GM23338 (cell line): ENCODE measurements at regions not wholly inside any gene's neighbourhood (a gene's known extent, or its start where the extent isn't known, plus 50 kb on each side); places are given as distances from the start of the nearest gene placed in this dataset.

Experiments used
- ATAC-seq: fragments of 200-7000 bp; cut with Tn5 transposase; 3 replicates; pipeline ENCODE4 v1.9.1; 2020
- DNase-seq: peaks from one replicate; pipeline ENCODE4 v3.0.0-alpha.2; 2015; ENCODE audit warnings: low spot score
- H2AFZ ChIP-seq: fragments of 200-600 bp; sonication (generic); 2 replicates; pipeline ENCODE4 v1.8.0; 2016; ENCODE audit warnings: antibody characterized with exemption, mild to moderate bottlenecking, moderate library complexity
- H3F3A ChIP-seq: fragments of 200-600 bp; sonication (generic); replicated peaks from 2 replicates; pipeline ENCODE4 v1.8.0; 2017; ENCODE audit warnings: antibody characterized with exemption, mixed run types, low read depth
- H3K27ac ChIP-seq: fragments of 200-600 bp; sonication (generic); 2 replicates; pipeline ENCODE4 v1.6.1; 2016; ENCODE audit warnings: low read depth
- H3K27me3 ChIP-seq: fragments of 200-600 bp; sonication (generic); 2 replicates; pipeline ENCODE4 v1.8.0; 2016; ENCODE audit warnings: mild to moderate bottlenecking, mixed run types, moderate library complexity; ENCODE audit not compliant: insufficient read depth
- H3K36me3 ChIP-seq: fragments of 200-600 bp; sonication (generic); 2 replicates; pipeline ENCODE4 v1.8.0; 2016; ENCODE audit warnings: mild to moderate bottlenecking; ENCODE audit not compliant: insufficient read depth
- H3K4me1 ChIP-seq: fragments of 200-600 bp; sonication (generic); 2 replicates; pipeline ENCODE4 v1.8.0; 2016; ENCODE audit warnings: mild to moderate bottlenecking, moderate library complexity; ENCODE audit not compliant: insufficient read depth
- H3K4me2 ChIP-seq: fragments of 200-600 bp; sonication (generic); 2 replicates; pipeline ENCODE4 v1.7.1; 2017; ENCODE audit warnings: mixed run types
- H3K4me3 ChIP-seq: fragments of 200-600 bp; sonication (generic); 2 replicates; pipeline ENCODE4 v1.6.1; 2016; ENCODE audit warnings: mixed run types
- H3K79me2 ChIP-seq: fragments of 200-600 bp; sonication (generic); replicated peaks from 2 replicates; pipeline ENCODE4 v1.8.0; 2017; ENCODE audit warnings: mild to moderate bottlenecking; ENCODE audit not compliant: insufficient read depth
- H3K9me2 ChIP-seq: fragments of 200-600 bp; sonication (generic); 2 replicates; pipeline ENCODE4 v1.8.0; 2017; ENCODE audit not compliant: insufficient read depth
- H4K20me1 ChIP-seq: fragments of 200-600 bp; sonication (generic); replicated peaks from 2 replicates; pipeline ENCODE4 v1.8.0; 2017; ENCODE audit warnings: mild to moderate bottlenecking; ENCODE audit not compliant: insufficient read depth
- H3K27ac Mint-ChIP-seq: 2 replicates; pipeline ENCODE4 v1.8.0; 2020; ENCODE audit warnings: inconsistent platforms, mild to moderate bottlenecking, moderate library complexity, mixed read lengths
- H3K27me3 Mint-ChIP-seq: 3 replicates; pipeline ENCODE4 v1.8.0; 2022; ENCODE audit warnings: low read depth, mild to moderate bottlenecking, moderate library complexity, mixed read lengths, inconsistent platforms; ENCODE audit not compliant: insufficient read depth, poor library complexity
- H3K36me3 Mint-ChIP-seq: 3 replicates; pipeline ENCODE4 v1.8.0; 2021; ENCODE audit warnings: low read depth, mild to moderate bottlenecking, inconsistent platforms, moderate library complexity, mixed read lengths
- H3K4me1 Mint-ChIP-seq: 3 replicates; pipeline ENCODE4 v1.8.0; 2020; ENCODE audit warnings: mild to moderate bottlenecking, inconsistent platforms, mixed read lengths
- H3K4me3 Mint-ChIP-seq: 3 replicates; pipeline ENCODE4 v1.8.0; 2021; ENCODE audit warnings: moderate library complexity, mild to moderate bottlenecking, inconsistent platforms, mixed read lengths
- H3K9me3 Mint-ChIP-seq: 3 replicates; pipeline ENCODE4 v1.8.0; 2020; ENCODE audit warnings: moderate library complexity, mild to moderate bottlenecking, inconsistent platforms, mixed read lengths
- CREB1 ChIP-seq: fragments of 250-450 bp; sonication (Bioruptor Pico); IDR thresholded peaks from 2 replicates; pipeline ENCODE4 v1.5.0; 2020; ENCODE audit warnings: low read depth, mild to moderate bottlenecking, moderate library complexity
- CTCF ChIP-seq, 2 experiments: fragments of 200-600 bp in 1 of 2; sonication (generic) in 1 of 2; conservative IDR thresholded peaks; 2 replicates each; pipeline versions ENCODE4 v1.5.1 to v1.6.1; 2016 to 2017; ENCODE audit warnings: antibody characterized with exemption in 2 of 2, low read depth in 2 of 2, mild to moderate bottlenecking in 2 of 2, moderate library complexity in 1 of 2
- ETS1 ChIP-seq: IDR thresholded peaks from 2 replicates; pipeline ENCODE4 v1.6.1; 2016; ENCODE audit warnings: antibody characterized with exemption
- EZH2 ChIP-seq: fragments of 200-600 bp; sonication (generic); IDR thresholded peaks from one replicate; pipeline ENCODE4 v1.8.0; 2017; ENCODE audit warnings: antibody characterized with exemption, mild to moderate bottlenecking, low read depth; ENCODE audit not compliant: unreplicated experiment
- EZH2phosphoT487 ChIP-seq: fragments of 200-600 bp; sonication (generic); IDR thresholded peaks from one replicate; pipeline ENCODE4 v1.8.1; 2018; ENCODE audit warnings: antibody characterized with exemption; ENCODE audit not compliant: unreplicated experiment
- JUNB ChIP-seq: IDR thresholded peaks from one replicate; pipeline ENCODE4 v1.6.1; 2016; ENCODE audit warnings: antibody characterized with exemption; ENCODE audit not compliant: unreplicated experiment
- NANOG ChIP-seq: IDR thresholded peaks from 2 replicates; pipeline ENCODE4 v1.6.1; 2016; ENCODE audit warnings: antibody characterized with exemption, borderline replicate concordance
- POLR2AphosphoS5 ChIP-seq: IDR thresholded peaks from 2 replicates; pipeline ENCODE4 v1.6.1; 2016; ENCODE audit warnings: antibody characterized with exemption, low read depth
- REST ChIP-seq: IDR thresholded peaks from one replicate; pipeline ENCODE4 v1.6.1; 2018; ENCODE audit warnings: antibody characterized with exemption; ENCODE audit not compliant: unreplicated experiment
- STAT1 ChIP-seq: IDR thresholded peaks from one replicate; pipeline ENCODE4 v1.6.1; 2016; ENCODE audit warnings: antibody characterized with exemption; ENCODE audit not compliant: unreplicated experiment
- ZNF114 ChIP-seq: fragments of 250-450 bp; sonication (Bioruptor Pico); IDR thresholded peaks from 2 replicates; pipeline ENCODE4 v1.5.0; 2020; ENCODE audit warnings: mild to moderate bottlenecking, moderate library complexity
- ZNF331 ChIP-seq: fragments of 250-450 bp; sonication (Bioruptor Pico); IDR thresholded peaks from 2 replicates; pipeline ENCODE4 v1.5.0; 2020; ENCODE audit warnings: low read depth, mild to moderate bottlenecking, moderate library complexity
- ZNF462 ChIP-seq: fragments of 250-450 bp; sonication (Bioruptor Pico); IDR thresholded peaks from 2 replicates; pipeline ENCODE4 v1.5.0; 2020; ENCODE audit warnings: mild to moderate bottlenecking, moderate library complexity

GRCh38 chr9:119907056-119907455, 537.8 kb upstream of the BRINP1 start:
- peaks cover 12% of the 10 kb centered on the region; the same call in 2 of the 3 replicates for H3K36me3 Mint-ChIP-seq
- H3K4me3 Mint-ChIP-seq, result no peak overlapping the region
- peaks cover 22% of the 10 kb centered on the region for H3K9me3 Mint-ChIP-seq
- no peaks in the 10 kb centered on the region for H3K79me2 ChIP-seq
- DNase-seq, result no peak
- TF ChIP-seq NANOG (no peak), STAT1 (no peak), POLR2AphosphoS5 (no peak), CTCF (conservative IDR thresholded peaks at IDR 0.05; ENCODE audit: low read depth in 2 of 2) (no peak), JUNB (no peak), ZNF331 (CRISPR knock-in tag) (no peak), ETS1 (no peak), ZNF462 (CRISPR knock-in tag) (no peak), CREB1 (CRISPR knock-in tag) (no peak), REST (no peak), ZNF114 (CRISPR knock-in tag) (no peak), EZH2 (no peak), EZH2phosphoT487 (no peak)
- H3K9me2 ChIP-seq, result no peaks in the 10 kb centered on the region
- no peak overlapping the region for H3K4me2 ChIP-seq
- H3K4me1 Mint-ChIP-seq, result peaks cover 11% of the 10 kb centered on the region; the same call in 2 of the 3 replicates
- H4K20me1 ChIP-seq, result no peaks in the 10 kb centered on the region
- ATAC-seq, result no peak
- H3K4me3 ChIP-seq, result no peak overlapping the region
- H3K27me3 Mint-ChIP-seq, result peaks cover 7% of the 10 kb centered on the region
- no peak overlapping the region for H2AFZ ChIP-seq
- peaks cover 10% of the 10 kb centered on the region for H3K36me3 ChIP-seq
- no peak overlapping the region for H3K27ac Mint-ChIP-seq
- H3K27me3 ChIP-seq, result no peaks in the 10 kb centered on the region
- H3K4me1 ChIP-seq, result peaks cover 4% of the 10 kb centered on the region; the same call in 1 of the 2 replicates
- no peaks in the 10 kb centered on the region for H3F3A ChIP-seq
- H3K27ac ChIP-seq, result no peak overlapping the region
